Fibroblast of lung (primary cell): ENCODE measurements at regions not wholly inside any gene's neighbourhood (a gene's known extent, or its start where the extent isn't known, plus 50 kb on each side); places are given as distances from the start of the nearest gene placed in this dataset.

ENCODE experiments used
- DNase-seq, 2 donors: peaks; one replicate each; pipeline versions ENCODE4 v3.0.0 to v3.0.0-alpha.2; 2010; ENCODE audit warnings: low read depth in 2 of 2
- H2AFZ ChIP-seq: 2 replicates; pipeline ENCODE4 v1.5.1; 2012; ENCODE audit warnings: low read length, control low read depth, inconsistent platforms
- H3K27ac ChIP-seq: 2 replicates; pipeline ENCODE4 v1.5.1; 2011; ENCODE audit warnings: low read length, control low read depth; ENCODE audit not compliant: insufficient read depth
- H3K27me3 ChIP-seq: 2 replicates; pipeline ENCODE4 v1.5.1; 2011; ENCODE audit warnings: mild to moderate bottlenecking, low read length; ENCODE audit not compliant: control insufficient read depth, insufficient read depth
- H3K36me3 ChIP-seq: 2 replicates; pipeline ENCODE4 v1.5.1; 2011; ENCODE audit warnings: low read length; ENCODE audit not compliant: control insufficient read depth, insufficient read depth
- H3K4me1 ChIP-seq: 2 replicates; pipeline ENCODE4 v1.5.1; 2011; ENCODE audit warnings: low read length; ENCODE audit not compliant: control insufficient read depth, insufficient read depth; ENCODE audit errors: extremely low read depth
- H3K4me2 ChIP-seq: 2 replicates; pipeline ENCODE4 v1.5.1; 2011; ENCODE audit warnings: low read length, control low read depth; ENCODE audit not compliant: insufficient read depth; ENCODE audit errors: extremely low read depth
- H3K4me3 ChIP-seq, 4 experiments: fragments of 200-600 bp in 1 of 4; sonication (generic) in 1 of 4; replicated peaks in 1 of 4; 2 replicates each; pipeline ENCODE4 v1.5.1; 2011 to 2016; ENCODE audit warnings: low read length in 4 of 4, low read depth in 3 of 4, mild to moderate bottlenecking in 3 of 4, control low read depth in 2 of 4, inconsistent platforms in 1 of 4, mixed read lengths in 1 of 4; ENCODE audit not compliant: insufficient read depth in 1 of 4; ENCODE audit errors: control extremely low read depth in 1 of 4
- H3K79me2 ChIP-seq: 2 replicates; pipeline ENCODE4 v1.5.1; 2012; ENCODE audit warnings: mild to moderate bottlenecking, low read length, inconsistent platforms; ENCODE audit not compliant: control insufficient read depth, insufficient read depth
- H3K9ac ChIP-seq: 2 replicates; pipeline ENCODE4 v1.5.1; 2011; ENCODE audit warnings: mild to moderate bottlenecking, low read length, control low read depth; ENCODE audit not compliant: insufficient read depth
- H3K9me3 ChIP-seq: 2 replicates; pipeline ENCODE4 v1.5.1; 2012; ENCODE audit warnings: low read depth, low read length; ENCODE audit not compliant: control insufficient read depth, insufficient read depth
- H4K20me1 ChIP-seq: 2 replicates; pipeline ENCODE4 v1.5.1; 2011; ENCODE audit warnings: low read length; ENCODE audit not compliant: control insufficient read depth, insufficient read depth; ENCODE audit errors: extremely low read depth
- CTCF ChIP-seq, 2 donors: IDR thresholded peaks in 1 of 2; conservative IDR thresholded peaks in 1 of 2; 1 replicate in 1 of 2; 2 replicates in 1 of 2; pipeline ENCODE4 v1.5.1; 2011 to 2012; ENCODE audit warnings: low read length in 2 of 2, control low read depth in 1 of 2, inconsistent platforms in 1 of 2, low read depth in 1 of 2, mild to moderate bottlenecking in 1 of 2
- EZH2 ChIP-seq: IDR thresholded peaks from 2 replicates; pipeline ENCODE4 v1.5.1; 2012; ENCODE audit warnings: low read length, control low read depth, mild to moderate bottlenecking; ENCODE audit errors: missing control alignments

GRCh38 chr15:38620098-38620497 lies 55.5 kb upstream of the RASGRP1 start:
- Histone ChIP-seq H3K9me3 (no peaks in the 10 kb centered on the region), H4K20me1 (no peaks in the 10 kb centered on the region), H3K9ac (no peak overlapping the region), H3K4me1 (no peaks in the 10 kb centered on the region), H2AFZ (no peak overlapping the region), H3K79me2 (no peaks in the 10 kb centered on the region), H3K36me3 (no peaks in the 10 kb centered on the region), H3K4me2 (no peak overlapping the region), H3K27ac (no peak overlapping the region), H3K4me3 (no peak overlapping the region), H3K27me3 (peaks cover 8% of the 10 kb centered on the region)
- no peak for DNase-seq
- TF ChIP-seq CTCF (conservative IDR thresholded peaks at IDR 0.05 in 1 of 2, IDR thresholded peaks at IDR 0.05 in 1 of 2; ENCODE audit: low read depth in 1 of 2, low read length in 2 of 2) (no peak), EZH2 (no peak)

DNA sequence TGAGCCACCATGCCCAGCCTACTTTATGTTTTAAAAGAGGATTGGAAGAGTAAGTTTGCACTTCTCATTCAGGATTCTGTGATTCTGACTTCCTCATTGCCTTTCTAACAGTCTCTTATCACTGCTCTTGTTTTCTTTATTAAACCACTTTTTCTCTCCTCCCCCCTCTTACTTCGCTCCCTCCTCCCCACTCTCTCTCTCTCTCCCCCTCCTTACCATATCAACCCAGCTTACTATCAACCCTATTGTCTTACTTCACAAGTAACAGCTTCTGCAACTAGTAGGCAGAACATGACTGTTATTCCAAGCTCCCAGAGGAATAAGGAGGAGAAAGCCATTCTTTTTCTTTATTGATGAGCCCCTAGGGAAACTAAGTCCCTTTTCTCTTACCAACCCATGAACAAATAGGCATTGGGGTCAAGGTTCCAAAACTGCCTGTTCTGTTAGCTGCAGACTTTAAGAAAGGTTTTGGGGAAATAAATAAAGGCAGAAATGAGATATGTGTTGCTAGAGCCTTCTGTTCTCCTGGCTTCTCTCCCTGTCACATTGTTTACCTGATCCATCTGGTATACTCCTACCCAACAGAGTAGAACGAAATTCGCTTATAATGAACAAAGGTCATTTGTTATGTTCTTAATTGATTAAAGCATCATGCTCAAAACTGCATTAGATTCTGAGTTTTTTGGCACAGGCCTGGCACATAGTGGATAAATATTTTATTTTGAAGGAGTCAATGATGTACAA lies 56.4 kb upstream of the RASGRP1 start:
- Histone ChIP-seq H3K27me3 (peaks cover 8% of the 10 kb centered on the region), H3K9me3 (no peaks in the 10 kb centered on the region), H4K20me1 (no peaks in the 10 kb centered on the region), H2AFZ (no peak overlapping the region), H3K4me1 (no peaks in the 10 kb centered on the region), H3K36me3 (no peaks in the 10 kb centered on the region), H3K27ac (no peak overlapping the region), H3K79me2 (no peaks in the 10 kb centered on the region), H3K4me3 (no peak overlapping the region), H3K9ac (no peak overlapping the region), H3K4me2 (no peak overlapping the region)
- DNase-seq, result no peak
- TF ChIP-seq EZH2, result no peak
- TF ChIP-seq CTCF (conservative IDR thresholded peaks at IDR 0.05 in 1 of 2, IDR thresholded peaks at IDR 0.05 in 1 of 2; ENCODE audit: low read depth in 1 of 2, low read length in 2 of 2), result no peak

DNA sequence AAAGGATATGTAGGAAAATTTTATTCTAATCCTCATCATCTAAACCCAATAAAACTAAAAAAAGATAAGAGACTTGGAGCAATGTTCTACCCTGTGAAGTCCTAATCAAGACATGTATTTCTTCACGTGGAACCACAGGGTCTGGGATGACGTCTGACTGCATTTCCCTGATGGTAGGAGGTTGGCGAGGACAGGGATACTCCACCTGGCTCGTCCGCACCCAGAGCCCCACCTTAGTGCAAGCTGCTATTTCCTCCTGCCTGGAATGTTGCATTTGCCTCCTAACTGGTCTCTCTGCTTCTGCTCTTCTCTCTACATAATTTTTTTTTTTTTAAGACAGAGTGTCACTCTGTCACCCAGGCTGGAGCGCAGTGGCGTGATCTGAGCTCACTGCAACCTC lies 57.7 kb upstream of the RASGRP1 start:
- peaks cover 10% of the 10 kb centered on the region for H3K27me3 ChIP-seq
- no peaks in the 10 kb centered on the region for H4K20me1 ChIP-seq
- no peak overlapping the region for H3K9ac ChIP-seq
- DNase-seq, result no peak
- no peaks in the 10 kb centered on the region for H3K9me3 ChIP-seq
- H3K79me2 ChIP-seq, result no peaks in the 10 kb centered on the region
- no peak overlapping the region for H3K27ac ChIP-seq
- TF ChIP-seq CTCF (conservative IDR thresholded peaks at IDR 0.05 in 1 of 2, IDR thresholded peaks at IDR 0.05 in 1 of 2; ENCODE audit: low read depth in 1 of 2, low read length in 2 of 2) (no peak), EZH2 (no peak)
- H3K4me1 ChIP-seq, result no peaks in the 10 kb centered on the region
- H3K4me3 ChIP-seq, result no peak overlapping the region
- no peak overlapping the region for H2AFZ ChIP-seq
- no peaks in the 10 kb centered on the region for H3K36me3 ChIP-seq
- H3K4me2 ChIP-seq, result no peak overlapping the region
